GM19452 (cell line): ENCODE measurements at regions not wholly inside any gene's neighbourhood (a gene's known extent, or its start where the extent isn't known, plus 50 kb on each side); places are given as distances from the start of the nearest gene placed in this dataset.
A peak's percentile ranks its signal among the peaks of the same experiment; 100 is the strongest.

Experiments
- ATAC-seq: cut with Tn5 transposase; IDR thresholded peaks from one replicate; pipeline ENCODE4 v1.9.1; 2021; ENCODE audit not compliant: unreplicated experiment

DNA sequence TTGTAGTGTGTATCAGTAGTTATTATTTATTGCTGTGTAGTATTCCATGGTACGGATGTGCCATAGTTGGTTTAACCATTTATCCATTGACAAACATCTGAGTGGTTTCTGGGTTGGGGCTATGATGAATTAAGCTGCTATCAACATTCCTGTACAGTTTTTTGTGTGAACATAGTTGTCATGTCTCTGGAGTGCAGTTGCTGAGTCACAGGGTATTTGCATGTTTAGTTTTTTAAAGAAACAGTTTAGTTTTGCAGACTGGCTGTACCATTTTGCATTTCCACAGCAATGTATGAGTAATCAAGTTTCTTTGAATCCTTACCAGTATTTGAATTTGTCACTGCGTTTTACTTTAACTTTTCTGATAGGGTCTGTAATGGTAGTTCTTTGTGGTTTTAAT lies 516.7 kb upstream of the CELF2 start:
- ATAC-seq: no peak

DNA sequence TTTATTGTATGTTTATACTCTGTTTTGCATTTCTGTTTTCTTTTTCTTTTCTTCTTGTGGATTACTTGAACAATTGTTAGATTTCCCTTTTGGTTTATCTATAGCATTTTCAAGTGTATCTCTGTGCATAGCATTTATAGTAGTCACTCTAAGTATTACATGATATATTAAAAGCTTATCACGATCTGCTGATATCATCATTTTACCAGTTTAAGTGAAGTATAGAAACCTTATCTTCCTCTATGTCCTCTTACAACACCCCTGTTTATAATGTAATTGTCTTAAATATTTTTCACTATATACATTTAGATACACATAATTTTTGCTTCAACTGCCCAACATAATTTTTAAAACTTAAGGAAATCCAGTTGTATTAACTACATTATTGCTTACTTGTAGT lies 513.9 kb upstream of the CELF2 start:
- ATAC-seq: no peak

DNA sequence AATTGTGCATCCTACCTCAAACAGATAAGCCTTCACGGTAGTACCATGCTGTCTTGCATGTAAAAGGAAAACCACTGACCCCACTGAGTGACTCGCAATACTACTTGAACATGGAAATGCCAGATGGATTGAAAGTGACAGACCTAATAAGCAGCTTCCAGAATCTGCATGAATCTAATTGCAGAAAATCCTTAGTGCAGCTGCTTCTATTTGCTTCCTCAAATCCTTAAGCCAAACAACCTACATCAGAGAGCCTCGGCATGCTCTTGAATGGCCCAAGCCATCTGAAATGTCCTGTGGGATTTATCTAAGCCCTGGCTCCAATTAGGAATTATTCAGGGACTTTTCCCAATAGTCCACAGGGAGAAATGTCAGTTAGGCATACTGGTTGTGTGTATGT lies 509.5 kb upstream of the CELF2 start:
- no peak for ATAC-seq

DNA sequence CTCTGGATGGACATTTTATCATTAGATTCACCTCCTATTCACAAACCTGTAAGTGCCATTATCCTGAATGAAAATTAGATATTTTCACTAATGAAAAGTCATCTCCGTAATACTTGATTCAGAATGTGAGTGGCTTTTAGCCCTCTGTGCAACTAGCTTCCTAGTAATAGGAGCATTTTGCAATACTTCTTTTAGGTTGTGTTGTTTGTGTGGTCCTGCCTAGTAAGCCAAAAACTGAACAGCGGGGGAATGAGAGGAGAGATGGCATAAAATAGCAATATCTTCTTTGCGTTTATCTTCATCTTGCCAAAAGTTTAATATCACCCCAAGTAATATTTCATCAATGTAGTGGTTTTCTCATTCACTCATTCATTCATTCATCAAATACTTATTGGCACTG lies 507.5 kb upstream of the CELF2 start:
- ATAC-seq: no peak

DNA sequence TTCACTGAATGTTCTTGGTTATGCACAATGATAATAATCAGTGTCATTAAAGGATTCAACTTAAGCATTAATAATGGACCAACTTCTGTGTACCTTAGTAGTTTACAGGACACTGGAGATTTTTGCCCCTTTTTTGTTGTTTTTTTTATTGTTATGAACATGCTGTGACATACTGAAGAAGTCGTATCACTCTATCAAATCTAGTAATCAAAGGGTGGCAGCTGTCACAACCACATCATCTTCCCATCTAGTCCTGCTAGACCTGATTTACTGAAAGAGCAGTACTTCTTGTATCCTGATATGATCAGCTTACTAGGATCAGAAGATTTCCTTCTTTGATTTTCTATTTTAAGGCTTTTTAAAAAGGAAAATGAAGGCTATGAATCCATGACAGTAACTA lies 504.6 kb upstream of the CELF2 start:
- ATAC-seq: no peak

DNA sequence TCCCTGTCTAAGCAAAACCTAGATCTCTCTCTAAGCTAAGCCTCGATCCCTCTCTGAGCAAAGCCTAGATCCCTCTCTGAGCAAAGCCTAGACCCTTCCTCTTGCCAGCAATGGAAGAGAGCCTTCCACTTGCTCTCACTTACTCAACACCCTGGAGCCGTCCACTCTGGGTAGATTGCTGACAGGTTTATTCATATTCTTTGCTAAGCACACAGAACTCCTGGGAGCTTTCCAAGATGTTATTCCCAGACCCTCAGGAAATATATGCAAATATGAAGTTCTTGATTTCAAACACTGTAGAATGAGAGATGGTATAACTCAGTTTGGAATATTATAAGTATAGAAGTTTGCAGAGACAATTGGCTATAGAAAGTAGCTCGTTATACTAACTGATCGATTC lies 503.8 kb upstream of the CELF2 start:
- no peak for ATAC-seq

DNA sequence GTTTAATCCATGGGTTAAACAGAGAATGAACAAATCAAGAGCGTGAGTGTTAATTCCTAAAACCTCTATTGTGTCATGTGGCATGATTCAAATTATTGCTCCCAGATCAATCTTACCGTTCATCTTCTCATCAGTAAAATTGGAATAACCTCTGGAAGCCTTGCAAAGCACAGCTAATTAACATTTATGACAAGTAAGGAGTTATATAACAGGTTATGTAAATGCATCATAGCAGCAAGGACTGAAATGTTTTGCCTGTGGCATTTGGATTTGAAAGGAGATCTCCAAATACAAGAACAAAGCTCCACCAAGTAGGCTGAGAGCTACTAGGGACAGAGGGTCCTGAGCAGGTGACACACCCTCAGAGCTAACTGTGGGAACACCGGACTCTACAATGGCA lies 502.9 kb upstream of the CELF2 start:
- ATAC-seq: no peak

DNA sequence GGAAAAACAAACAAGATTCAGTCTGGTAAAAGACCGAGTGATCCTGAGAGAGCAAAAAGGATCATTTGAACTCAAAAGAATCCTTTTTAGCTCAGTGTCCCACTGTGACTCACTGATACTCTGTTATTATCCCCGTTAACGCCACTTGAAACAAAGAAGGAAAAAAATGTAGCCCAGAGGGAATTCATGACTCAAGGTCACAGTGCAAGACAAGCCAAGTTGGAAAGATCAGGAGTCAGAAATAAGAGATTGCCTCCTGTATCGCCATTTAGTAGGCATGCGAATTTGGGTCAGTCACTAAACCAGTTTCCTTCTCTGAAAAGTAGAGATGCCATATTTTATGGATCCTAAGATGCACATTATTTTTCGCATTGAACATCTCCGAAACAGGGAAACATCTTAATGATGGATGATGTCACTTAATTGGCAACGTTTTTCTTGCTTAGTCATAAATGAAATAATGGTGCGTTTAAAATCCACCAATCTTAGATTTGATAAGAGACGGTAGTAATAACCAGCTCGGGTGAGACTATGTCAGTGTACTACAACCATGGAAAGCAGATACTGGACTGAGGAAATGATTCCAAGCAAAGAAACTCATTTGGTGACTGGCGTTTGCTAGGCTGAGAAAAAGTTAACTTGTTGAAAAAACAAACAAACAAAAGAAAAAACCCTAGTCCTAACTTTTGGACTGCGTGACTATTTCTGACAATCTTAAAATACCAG lies 502.0 kb upstream of the CELF2 start:
- no peak for ATAC-seq

DNA sequence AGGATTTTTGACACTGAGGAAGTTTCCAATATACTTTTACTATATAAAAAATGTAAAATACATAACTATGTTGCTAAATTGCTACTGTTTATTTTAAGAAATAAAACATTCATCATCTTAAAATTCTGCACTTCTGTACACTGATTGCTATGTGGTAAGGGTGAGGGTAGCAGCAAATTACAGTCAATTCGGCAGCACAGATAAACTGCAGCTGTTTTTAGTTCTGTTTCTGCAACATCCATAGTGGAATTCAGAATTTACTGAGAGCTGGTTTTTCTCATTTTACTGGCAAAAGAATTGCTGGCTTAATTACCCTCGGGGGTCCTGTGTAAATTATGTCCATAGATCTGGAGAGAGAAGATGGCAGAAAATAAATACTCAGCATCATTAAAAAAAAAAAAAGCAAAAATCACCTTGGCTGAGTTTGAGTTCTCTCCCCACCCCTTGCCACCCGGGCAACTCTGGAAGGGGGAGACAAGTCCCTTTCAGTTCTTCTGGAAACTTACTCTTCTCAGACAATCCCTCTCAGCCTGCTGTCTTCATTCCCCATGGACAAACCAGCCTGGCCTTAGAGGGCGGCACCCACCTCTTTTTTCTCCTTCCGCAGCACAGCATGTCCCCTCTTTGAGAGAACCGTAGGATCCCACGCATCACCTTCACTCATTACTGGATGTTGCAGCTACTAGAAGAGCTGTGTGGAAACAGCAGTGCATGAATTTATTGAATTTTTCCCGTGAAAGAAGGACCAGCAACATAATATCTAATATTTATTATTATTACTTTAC lies 501.1 kb upstream of the CELF2 start:
- no peak for ATAC-seq

DNA sequence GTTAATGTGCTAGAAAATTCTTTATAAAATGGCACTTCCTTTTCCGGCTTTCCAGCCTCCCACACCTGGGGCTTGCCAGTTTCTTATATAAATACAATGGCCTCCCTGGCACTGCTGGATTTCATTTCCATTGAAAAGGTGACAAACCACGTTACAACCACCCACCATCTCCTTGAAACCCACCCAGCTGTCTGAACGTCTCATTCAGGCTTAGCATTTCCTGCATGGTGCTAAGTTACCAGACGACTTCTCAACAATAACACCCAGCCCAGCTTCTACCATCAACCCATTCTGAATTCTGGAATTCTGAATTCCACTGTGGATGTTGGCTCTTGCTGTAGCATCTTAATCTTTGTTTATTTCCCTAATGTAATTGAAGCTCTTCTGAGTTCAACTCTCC lies 499.8 kb upstream of the CELF2 start:
- ATAC-seq: no peak

DNA sequence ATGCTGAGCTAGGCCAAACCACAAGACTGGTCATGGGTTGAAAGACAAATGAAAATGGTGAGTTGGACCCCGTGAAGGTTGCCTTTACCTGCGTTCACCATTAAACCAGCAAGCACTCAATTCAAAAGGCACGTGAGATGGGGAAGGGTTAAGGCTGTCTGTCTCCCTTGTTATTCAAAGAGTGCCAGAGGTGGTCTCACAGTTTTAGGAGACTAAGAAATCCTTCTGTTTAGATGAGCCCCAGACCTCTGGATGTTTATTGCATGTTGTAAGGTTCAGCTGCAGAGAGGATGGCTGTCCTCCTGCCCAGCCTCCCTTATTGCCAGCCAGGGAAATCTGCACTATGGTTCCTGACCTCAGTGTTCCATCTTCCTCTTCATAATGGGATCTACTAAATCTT lies 498.0 kb upstream of the CELF2 start:
- ATAC-seq: no peak

DNA sequence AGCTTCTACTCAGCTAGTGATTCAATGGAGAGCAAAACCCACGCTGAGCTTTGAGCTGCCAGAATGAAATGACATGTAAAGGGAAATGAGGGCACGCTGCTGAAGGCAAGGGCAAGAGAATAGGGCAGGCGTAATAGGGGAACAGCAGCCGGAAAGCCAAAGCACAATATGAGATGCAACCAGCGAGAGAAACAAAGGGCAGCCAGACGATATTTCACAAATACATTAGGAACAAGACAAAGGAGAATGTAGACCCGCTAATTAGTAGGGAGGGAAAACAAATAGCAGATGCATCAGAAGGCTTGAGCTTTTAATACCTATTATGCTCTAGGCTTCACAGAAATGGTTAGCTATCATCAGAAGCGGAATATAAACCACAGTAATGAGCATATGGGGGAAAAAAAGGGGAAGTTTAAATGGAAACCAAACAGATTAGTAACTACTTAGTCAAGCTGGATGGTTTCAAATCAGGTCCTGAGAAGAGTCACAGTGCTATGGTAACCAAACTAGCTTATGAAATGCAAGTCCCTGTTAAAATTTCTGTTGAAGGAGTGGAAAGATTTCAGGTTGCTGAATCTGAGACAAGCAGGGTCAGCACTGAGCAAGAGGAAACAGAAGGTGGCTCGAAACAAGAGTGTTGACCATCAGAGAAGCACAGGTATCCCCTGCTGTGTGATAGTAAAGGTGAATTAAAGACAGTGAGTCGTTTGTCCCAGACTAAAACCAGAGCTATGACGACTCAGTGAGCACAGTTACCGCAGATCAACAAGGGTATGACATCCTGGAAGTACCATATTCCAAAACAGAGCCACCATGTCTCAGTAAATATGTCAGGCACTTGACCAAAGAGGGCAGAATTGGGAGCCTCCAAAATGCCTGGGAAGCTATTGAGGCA lies 496.9 kb upstream of the CELF2 start:
- ATAC-seq: peak; percentile 78

DNA sequence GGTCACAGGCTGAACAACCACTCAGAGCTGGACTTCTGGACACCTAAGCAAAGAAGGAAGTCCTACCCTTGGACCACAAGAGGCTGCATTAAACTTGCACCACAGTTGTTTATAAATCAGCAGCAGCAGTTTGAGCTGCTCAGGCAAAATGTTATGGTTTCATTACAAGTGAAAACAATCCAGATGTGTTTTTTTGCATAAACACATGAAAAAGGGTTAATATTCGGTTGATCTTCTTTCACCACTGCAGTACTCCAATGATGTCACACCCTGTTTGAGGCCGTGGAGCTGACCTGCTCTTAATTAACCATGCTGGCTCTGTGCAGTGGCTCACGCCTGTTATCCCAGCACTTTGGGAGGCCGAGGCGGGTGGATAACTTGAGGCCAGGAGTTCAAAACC lies 490.8 kb upstream of the CELF2 start:
- no peak for ATAC-seq

DNA sequence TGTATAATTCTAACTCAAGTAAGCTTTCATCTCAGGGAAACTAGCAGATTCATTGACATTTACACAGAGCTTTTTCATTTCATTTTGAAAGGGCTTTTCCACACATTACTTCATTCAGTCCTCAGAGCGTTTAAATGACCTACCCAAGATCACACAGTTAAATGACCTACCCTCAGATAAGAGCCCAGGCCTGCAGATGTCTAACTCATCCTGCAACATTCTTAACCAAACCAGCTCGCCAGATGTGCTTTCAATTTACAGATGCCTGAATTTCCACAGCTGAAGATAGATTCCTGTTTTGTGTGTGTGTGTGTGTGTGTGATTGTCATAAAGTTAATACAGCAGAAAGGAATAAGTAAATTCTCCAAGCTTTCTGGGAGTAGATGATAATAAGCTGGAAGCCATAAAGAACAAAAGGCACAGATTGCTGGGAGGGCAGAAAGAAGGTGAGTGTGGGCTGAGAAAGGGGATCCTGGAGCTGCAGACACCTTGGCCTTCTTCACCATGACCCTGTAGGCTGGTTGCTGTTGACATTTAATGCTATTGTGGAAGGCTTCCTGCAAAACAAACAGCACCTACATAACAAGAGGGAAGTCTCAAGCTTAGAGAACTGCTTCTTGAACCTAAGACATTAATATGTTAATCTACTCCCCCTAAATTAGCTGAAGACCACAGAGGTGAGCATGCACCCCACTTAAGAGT lies 489.7 kb upstream of the CELF2 start:
- no peak for ATAC-seq

DNA sequence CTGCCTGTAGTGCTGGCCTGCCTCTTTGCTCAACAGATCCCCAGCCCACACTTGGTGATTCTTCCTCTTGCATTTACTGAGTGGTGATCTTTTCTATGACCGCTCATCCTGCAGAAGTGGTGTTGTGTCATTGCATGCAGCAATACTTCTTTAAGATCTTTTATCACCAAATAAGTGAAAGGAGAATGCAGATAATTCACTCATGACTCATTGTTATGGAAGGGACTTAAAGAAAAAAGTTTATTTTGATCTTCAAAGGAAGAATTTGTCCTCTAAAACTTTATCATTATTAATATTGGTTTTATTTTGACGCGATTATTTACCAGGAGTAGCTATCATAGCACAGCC lies 489.1 kb upstream of the CELF2 start:
- ATAC-seq: no peak

DNA sequence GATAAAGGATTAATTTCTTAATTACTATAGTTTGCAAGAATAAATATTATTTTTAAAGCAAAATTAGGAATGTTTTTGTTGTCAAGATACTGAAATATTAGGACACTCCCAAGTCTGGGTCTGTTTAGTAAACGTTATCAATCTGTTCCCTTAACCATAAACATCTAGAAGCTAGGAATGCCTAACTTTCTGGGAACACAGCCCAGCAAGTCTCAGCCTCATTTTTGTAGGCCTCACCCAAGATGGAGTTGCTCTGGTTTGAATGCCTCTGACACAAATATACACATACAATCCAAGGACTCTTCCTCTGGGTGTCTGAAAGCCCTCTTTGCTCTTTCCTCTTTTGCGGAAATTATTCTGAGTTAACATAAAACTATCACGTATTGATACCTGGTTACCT lies 487.4 kb upstream of the CELF2 start:
- ATAC-seq: no peak

DNA sequence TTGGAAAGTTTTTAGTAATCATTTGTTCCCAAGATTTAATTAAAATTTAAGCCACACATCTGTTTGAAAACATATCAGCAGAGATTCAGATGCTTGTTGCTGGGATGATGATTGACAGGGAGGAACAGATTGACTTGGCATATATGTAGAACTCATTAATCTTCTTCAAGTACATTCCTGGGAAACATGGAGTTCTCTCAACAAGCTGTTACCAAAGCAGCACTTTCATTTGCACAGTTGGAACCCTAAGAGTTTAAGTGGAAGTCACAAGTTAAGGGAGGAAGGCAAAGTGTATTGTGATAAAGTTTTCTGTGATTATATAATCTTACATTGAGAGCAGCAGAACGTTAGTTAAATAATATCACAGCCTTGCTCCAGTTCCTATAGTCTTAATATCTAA lies 485.4 kb upstream of the CELF2 start:
- no peak for ATAC-seq

DNA sequence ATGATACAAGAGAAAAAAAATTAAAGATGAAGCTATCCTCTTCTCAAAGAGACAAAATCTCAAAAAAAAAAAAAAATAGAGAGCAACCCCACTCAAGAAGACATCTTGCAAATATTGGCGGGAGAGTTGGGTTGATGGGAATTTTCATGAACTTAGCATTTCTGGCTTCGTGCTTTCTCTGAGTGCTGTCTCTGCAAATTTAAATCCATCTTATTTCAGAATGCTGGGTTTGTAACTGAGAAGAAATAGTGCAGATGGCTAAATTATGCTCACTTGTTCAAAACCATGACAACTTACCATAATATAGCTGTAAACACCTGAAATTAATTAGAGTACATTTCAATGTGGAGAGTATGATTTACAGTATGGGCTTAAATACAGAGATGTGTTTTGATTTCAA lies 484.8 kb upstream of the CELF2 start:
- ATAC-seq: no peak

DNA sequence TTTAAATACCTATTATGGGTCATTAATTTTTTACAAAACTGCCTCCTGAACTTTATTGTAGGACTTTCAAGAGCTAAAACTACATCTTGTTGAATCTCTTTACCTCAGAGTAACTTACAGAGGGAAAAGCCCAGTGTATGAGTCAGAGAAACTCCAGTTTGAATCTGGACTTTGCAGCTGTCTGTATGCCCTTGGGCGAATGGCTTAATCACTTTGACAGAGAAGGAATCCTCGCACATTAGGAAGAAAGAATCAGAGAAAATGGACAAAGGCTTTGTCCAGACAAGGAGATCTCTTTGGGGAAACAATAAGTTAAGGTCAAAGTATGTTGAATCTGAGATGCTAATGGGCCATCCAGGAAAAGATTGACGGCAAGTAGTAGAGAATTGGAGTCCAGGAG lies 484.2 kb upstream of the CELF2 start:
- no peak for ATAC-seq

DNA sequence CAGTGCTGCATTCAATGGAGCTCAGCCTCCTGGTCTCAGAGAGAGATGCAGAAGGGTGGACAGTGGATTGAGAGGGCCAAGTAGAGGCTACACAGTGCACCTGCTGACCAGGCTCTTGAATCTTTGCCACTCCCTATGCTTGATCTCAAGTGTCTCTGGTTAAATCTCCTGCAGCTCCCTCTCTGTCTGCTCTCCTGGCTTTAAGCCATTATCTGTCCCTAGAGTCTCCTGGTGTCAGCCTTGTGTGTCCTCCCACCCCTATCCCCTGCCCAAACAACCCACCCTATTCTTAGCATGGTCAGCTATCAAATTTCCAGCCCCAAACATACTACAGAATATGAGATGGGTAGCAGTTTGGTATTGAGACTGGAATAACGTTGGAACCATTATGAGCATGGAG lies 479.3 kb upstream of the CELF2 start:
- no peak for ATAC-seq

DNA sequence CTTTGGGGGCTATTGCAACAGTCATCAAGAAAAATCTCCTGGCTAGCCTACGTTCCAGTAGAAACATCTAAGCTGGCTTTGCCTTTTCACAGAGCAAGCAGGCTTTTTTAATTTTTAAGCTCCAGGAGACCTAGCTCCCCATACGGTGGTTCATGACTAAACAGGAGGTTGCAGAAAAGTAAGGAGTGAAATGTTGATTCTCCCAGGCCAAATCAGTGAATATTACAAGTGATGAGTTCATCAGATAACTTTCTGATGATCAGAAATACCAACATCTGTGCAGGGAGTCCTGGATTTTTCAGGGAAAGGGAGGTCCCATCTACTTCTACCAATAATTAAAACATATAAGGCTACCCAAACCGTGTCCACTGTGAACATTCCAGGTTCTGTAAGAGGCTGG lies 477.3 kb upstream of the CELF2 start:
- no peak for ATAC-seq
